H1 (cell line): ENCODE measurements at regions not wholly inside any gene's neighbourhood (a gene's known extent, or its start where the extent isn't known, plus 50 kb on each side); places are given as distances from the start of the nearest gene placed in this dataset.

ENCODE experiments used
- ATF2 ChIP-seq: IDR thresholded peaks from 2 replicates; pipeline ENCODE4 v1.6.1; 2012; ENCODE audit warnings: low read length, inconsistent platforms
- POLR2A ChIP-seq, 2 experiments: IDR thresholded peaks; 1 replicate in 1 of 2; 2 replicates in 1 of 2; pipeline ENCODE4 v1.6.1; 2011; ENCODE audit warnings: low read depth in 2 of 2, low read length in 2 of 2, mild to moderate bottlenecking in 2 of 2; ENCODE audit errors: control extremely low read depth in 1 of 2
- YY1 ChIP-seq: IDR thresholded peaks from 2 replicates; pipeline ENCODE4 v1.6.1; 2011; ENCODE audit warnings: low read depth, mild to moderate bottlenecking, low read length

GRCh38 chr17:12358477-12358876 lies 307.2 kb upstream of the MYOCD start (continued):
- TF ChIP-seq YY1 (no peak), ATF2 (no peak), POLR2A (IDR thresholded peaks at IDR 0.05; ENCODE audit: control extremely low read depth in 1 of 2, low read depth in 2 of 2, low read length in 2 of 2) (no peak)
- TF ChIP-seq, all 59 proteins: peak for 0
